Uterus (tissue), 3 donors: ENCODE measurements at regions not wholly inside any gene's neighbourhood (a gene's known extent, or its start where the extent isn't known, plus 50 kb on each side); places are given as distances from the start of the nearest gene placed in this dataset. TPM values are rescaled to one million over a fixed set of nuclear protein-coding genes. Genes with fewer than 3 reads are reported as not detected.

ENCODE experiments used
- DNase-seq, 2 donors: peaks; one replicate each; pipeline ENCODE4 v3.0.0-alpha.2; 2019 to 2020
- H3K27ac ChIP-seq, 2 donors: fragments of 200-600 bp; sonication (generic); 1 replicate in 1 of 2; 2 replicates in 1 of 2; pipeline ENCODE4 v1.5.1; 2016 to 2018
- H3K27me3 ChIP-seq, 2 donors: fragments of 200-600 bp; sonication (generic); one replicate each; pipeline ENCODE4 v1.5.1; 2018 to 2019; ENCODE audit warnings: control low read depth in 1 of 2
- H3K36me3 ChIP-seq, 2 donors: fragments of 200-600 bp; sonication (generic); one replicate each; pipeline ENCODE4 v1.5.1; 2019; ENCODE audit warnings: control low read depth in 1 of 2
- H3K4me1 ChIP-seq, 2 donors: fragments of 200-600 bp; sonication (generic); one replicate each; pipeline ENCODE4 v1.5.1; 2018 to 2019; ENCODE audit warnings: control low read depth in 1 of 2
- H3K4me3 ChIP-seq, 2 donors: fragments of 200-600 bp; sonication (generic); 1 replicate in 1 of 2; 2 replicates in 1 of 2; pipeline ENCODE4 v1.5.1; 2018 to 2019; ENCODE audit warnings: mild to moderate bottlenecking in 1 of 2
- H3K9me3 ChIP-seq, 2 donors: fragments of 200-600 bp; sonication (generic); one replicate each; pipeline ENCODE4 v1.5.1; 2019; ENCODE audit warnings: control low read depth in 1 of 2
- POLR2A ChIP-seq, 2 donors: fragments of 450-650 bp; IDR thresholded peaks; one replicate each; pipeline ENCODE4 v1.6.1; 2016; ENCODE audit warnings: antibody characterized with exemption in 2 of 2, mild to moderate bottlenecking in 1 of 2, moderate library complexity in 1 of 2
- intact Hi-C: fragments of 100-400 bp; cut with DNase I; formaldehyde crosslinking; loops from one replicate; pipeline ENCODE4 v1.15.1; 2023; ENCODE audit warnings: low total_unique reads
- small RNA-seq: library from RNA; depleted of rRNA; stranded (forward); fragments of <200 nt; gene quantifications from one replicate; pipeline ENCODE3, GENCODE V24; 2016
- TF ChIP-seq, protein P1 (sequence below), 4 experiments: fragments of 200-600 bp in 2 of 4; fragments of 450-650 bp in 2 of 4; sonication (generic) in 2 of 4; IDR thresholded peaks; one replicate each; pipeline ENCODE4 v1.5.1; 2016 to 2019; ENCODE audit warnings: antibody characterized with exemption in 4 of 4, mild to moderate bottlenecking in 2 of 4, moderate library complexity in 1 of 4
- donor health status: DM: yes; HTN: yes; CAD: no.

DNA sequence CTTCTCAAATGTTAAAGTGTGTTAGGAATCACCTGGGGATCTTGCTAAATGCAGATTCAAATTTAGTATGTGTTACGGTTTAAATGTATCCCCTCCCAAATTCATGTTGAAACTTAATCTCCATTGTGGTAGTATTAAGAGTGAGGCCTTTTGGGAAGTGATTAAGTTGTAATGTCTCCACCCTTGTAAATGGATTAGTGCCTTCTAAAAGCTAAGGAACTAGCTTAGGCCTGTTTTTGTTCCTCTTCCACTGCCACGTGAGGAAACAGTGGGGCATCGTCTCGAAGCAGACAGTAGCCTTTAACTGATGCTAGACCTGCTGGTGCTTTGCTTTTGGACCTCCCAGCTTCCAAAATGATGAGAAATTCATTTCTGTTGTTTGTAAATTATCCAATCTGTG, 52.3 kb upstream of the SEMA3D start:
- no peaks in the 10 kb centered on the region for H3K9me3 ChIP-seq
- no peaks in the 10 kb centered on the region for H3K36me3 ChIP-seq
- intact Hi-C loops, result no loop called here
- no peaks in the 10 kb centered on the region for H3K27me3 ChIP-seq
- no peaks in the 10 kb centered on the region for H3K4me1 ChIP-seq
- DNase-seq, result no peak
- TF ChIP-seq, protein P1, sequence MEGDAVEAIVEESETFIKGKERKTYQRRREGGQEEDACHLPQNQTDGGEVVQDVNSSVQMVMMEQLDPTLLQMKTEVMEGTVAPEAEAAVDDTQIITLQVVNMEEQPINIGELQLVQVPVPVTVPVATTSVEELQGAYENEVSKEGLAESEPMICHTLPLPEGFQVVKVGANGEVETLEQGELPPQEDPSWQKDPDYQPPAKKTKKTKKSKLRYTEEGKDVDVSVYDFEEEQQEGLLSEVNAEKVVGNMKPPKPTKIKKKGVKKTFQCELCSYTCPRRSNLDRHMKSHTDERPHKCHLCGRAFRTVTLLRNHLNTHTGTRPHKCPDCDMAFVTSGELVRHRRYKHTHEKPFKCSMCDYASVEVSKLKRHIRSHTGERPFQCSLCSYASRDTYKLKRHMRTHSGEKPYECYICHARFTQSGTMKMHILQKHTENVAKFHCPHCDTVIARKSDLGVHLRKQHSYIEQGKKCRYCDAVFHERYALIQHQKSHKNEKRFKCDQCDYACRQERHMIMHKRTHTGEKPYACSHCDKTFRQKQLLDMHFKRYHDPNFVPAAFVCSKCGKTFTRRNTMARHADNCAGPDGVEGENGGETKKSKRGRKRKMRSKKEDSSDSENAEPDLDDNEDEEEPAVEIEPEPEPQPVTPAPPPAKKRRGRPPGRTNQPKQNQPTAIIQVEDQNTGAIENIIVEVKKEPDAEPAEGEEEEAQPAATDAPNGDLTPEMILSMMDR (IDR thresholded peaks at IDR 0.05), result no peak
- no peak for TF ChIP-seq POLR2A (IDR thresholded peaks at IDR 0.05)
- no peak overlapping the region for H3K27ac ChIP-seq
- H3K4me3 ChIP-seq, result no peak overlapping the region

DNA sequence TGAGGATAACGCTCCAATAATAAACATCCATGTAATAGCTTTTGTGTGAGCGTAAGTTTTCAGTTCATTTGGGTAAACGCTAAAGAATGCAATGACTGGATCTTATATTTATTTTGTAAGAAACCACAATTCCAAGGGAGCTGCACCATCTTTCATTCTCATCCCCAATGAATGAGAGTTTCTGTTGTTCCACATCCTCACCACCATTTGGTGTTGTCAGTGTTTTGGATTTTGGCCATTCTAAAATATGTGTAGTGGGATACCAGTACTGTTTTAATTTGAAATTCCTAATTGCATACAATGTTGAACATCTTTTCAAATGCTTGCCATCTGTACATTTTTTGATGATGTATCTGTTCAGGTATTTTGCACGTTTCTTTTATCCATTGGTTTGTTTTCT, 50.9 kb upstream of the SEMA3D start:
- H3K4me3 ChIP-seq, result no peak overlapping the region
- TF ChIP-seq, protein P1 (IDR thresholded peaks at IDR 0.05), result no peak
- no peak for TF ChIP-seq POLR2A (IDR thresholded peaks at IDR 0.05)
- no peaks in the 10 kb centered on the region for H3K36me3 ChIP-seq
- no peaks in the 10 kb centered on the region for H3K27me3 ChIP-seq
- H3K27ac ChIP-seq, result no peak overlapping the region
- no peak for DNase-seq
- H3K9me3 ChIP-seq, result no peaks in the 10 kb centered on the region
- no peaks in the 10 kb centered on the region for H3K4me1 ChIP-seq
- intact Hi-C loops, result no loop called here

Small RNAs in the stretch of these regions (small RNA-seq; reads per million reads assigned to genes)
- gene DYNLL1P7, result not detected
